Hepatocyte (in vitro differentiated cells): ENCODE measurements at regions not wholly inside any gene's neighbourhood (a gene's known extent, or its start where the extent isn't known, plus 50 kb on each side); places are given as distances from the start of the nearest gene placed in this dataset.
"Not testable (repeated sequence)": the region's sequence is repeated elsewhere in the genome, so short reads cannot be mapped to it uniquely, and the experiment has no call there.

Experiments
- DNase-seq: peaks from one replicate; pipeline ENCODE4 v3.0.0-alpha.2; 2016; ENCODE audit warnings: low spot score
- H2AFZ ChIP-seq: fragments of 200-600 bp; sonication (generic); 2 replicates; pipeline ENCODE4 v1.6.0; 2016; ENCODE audit warnings: antibody characterized with exemption, mild to moderate bottlenecking
- H3K27ac ChIP-seq: fragments of 200-600 bp; sonication (generic); 2 replicates; pipeline ENCODE4 v1.5.1; 2016; ENCODE audit warnings: mild to moderate bottlenecking
- H3K27me3 ChIP-seq: fragments of 200-600 bp; sonication (generic); 2 replicates; pipeline ENCODE4 v1.6.1; 2016
- H3K36me3 ChIP-seq: fragments of 200-600 bp; sonication (generic); replicated peaks from 2 replicates; pipeline ENCODE4 v1.5.1; 2016; ENCODE audit warnings: low read depth; ENCODE audit not compliant: insufficient read depth
- H3K4me1 ChIP-seq: fragments of 200-600 bp; sonication (generic); 2 replicates; pipeline ENCODE4 v1.5.1; 2016; ENCODE audit warnings: mild to moderate bottlenecking, moderate library complexity; ENCODE audit not compliant: insufficient read depth
- H3K4me2 ChIP-seq: fragments of 200-600 bp; sonication (generic); 2 replicates; pipeline ENCODE4 v1.6.0; 2016
- H3K4me3 ChIP-seq: fragments of 200-600 bp; sonication (generic); 2 replicates; pipeline ENCODE4 v1.5.1; 2016; ENCODE audit warnings: mild to moderate bottlenecking
- H3K79me2 ChIP-seq: fragments of 200-600 bp; sonication (generic); 2 replicates; pipeline ENCODE4 v1.6.0; 2017; ENCODE audit warnings: mild to moderate bottlenecking
- H3K9me2 ChIP-seq: fragments of 200-600 bp; sonication (generic); replicated peaks from 2 replicates; pipeline ENCODE4 v1.6.0; 2017; ENCODE audit warnings: mild to moderate bottlenecking; ENCODE audit not compliant: insufficient read depth
- H3K9me3 ChIP-seq: fragments of 200-600 bp; sonication (generic); 2 replicates; pipeline ENCODE4 v1.5.1; 2016; ENCODE audit warnings: low read depth, mild to moderate bottlenecking
- H4K20me1 ChIP-seq: fragments of 200-600 bp; sonication (generic); 2 replicates; pipeline ENCODE4 v1.6.0; 2016; ENCODE audit warnings: mild to moderate bottlenecking; ENCODE audit not compliant: insufficient read depth, poor library complexity, severe bottlenecking
- CTCF ChIP-seq: fragments of 200-600 bp; sonication (generic); IDR thresholded peaks from 2 replicates; pipeline ENCODE4 v1.5.1; 2016; ENCODE audit warnings: antibody characterized with exemption, mild to moderate bottlenecking; ENCODE audit not compliant: poor library complexity
- EZH2 ChIP-seq: fragments of 200-600 bp; sonication (generic); IDR thresholded peaks from 2 replicates; pipeline ENCODE4 v1.6.1; 2016; ENCODE audit warnings: antibody characterized with exemption, mild to moderate bottlenecking, borderline replicate concordance
- EZH2phosphoT487 ChIP-seq: fragments of 200-600 bp; sonication (generic); IDR thresholded peaks from one replicate; pipeline ENCODE4 v1.6.1; 2018; ENCODE audit warnings: antibody characterized with exemption, mild to moderate bottlenecking, low read depth, moderate library complexity; ENCODE audit not compliant: unreplicated experiment, severe bottlenecking
- WGBS: methylation state at CpG from one replicate; pipeline ENCODE4 v1.1.6; 2016; ENCODE audit warnings: low lambda C conversion rate; ENCODE audit errors: missing lambda C conversion rate; 5-methylcytosine and 5-hydroxymethylcytosine counted together

- H3K27me3 ChIP-seq, result no peaks in the 10 kb centered on the region
- DNase-seq, result no peak
- H3K4me3 ChIP-seq, result no peak overlapping the region
- no peaks in the 10 kb centered on the region for H3K36me3 ChIP-seq
- H3K27ac ChIP-seq, result no peak overlapping the region
- no peak overlapping the region for H2AFZ ChIP-seq
- 90% methylated on average over 3 of the region's 3 CpGs for WGBS
- no peaks in the 10 kb centered on the region for H4K20me1 ChIP-seq
- H3K79me2 ChIP-seq, result no peaks in the 10 kb centered on the region
- no peak for TF ChIP-seq CTCF
- no peak for TF ChIP-seq EZH2phosphoT487
- no peak for TF ChIP-seq EZH2
- no peak overlapping the region for H3K4me2 ChIP-seq
- H3K9me3 ChIP-seq, result no peaks in the 10 kb centered on the region
- H3K4me1 ChIP-seq, result no peaks in the 10 kb centered on the region
- no peaks in the 10 kb centered on the region for H3K9me2 ChIP-seq
Measured at GRCh38 chr2:21234464-21235120, 110.8 kb downstream of the TDRD15 start.

GRCh38 chr2:21239749-21240148 is 116.0 kb downstream of the TDRD15 start:
- not testable (repeated sequence) for H3K9me2 ChIP-seq, H4K20me1 ChIP-seq, H3K4me1 ChIP-seq, H2AFZ ChIP-seq, H3K36me3 ChIP-seq, H3K27ac ChIP-seq, DNase-seq, H3K4me2 ChIP-seq, H3K4me3 ChIP-seq, H3K27me3 ChIP-seq, H3K9me3 ChIP-seq, H3K79me2 ChIP-seq
- WGBS, result 87% methylated on average over 1 of the region's 1 CpG

- 95% methylated on average over 1 of the region's 1 CpG for whole genome bisulfite sequencing
- H4K20me1 ChIP-seq, result no peaks in the 10 kb centered on the region
- H3K9me3 ChIP-seq, result no peaks in the 10 kb centered on the region
- no peak for DNase-seq
- H3K4me2 ChIP-seq, result no peak overlapping the region
- no peak overlapping the region for H2AFZ ChIP-seq
- no peaks in the 10 kb centered on the region for H3K36me3 ChIP-seq
- TF ChIP-seq CTCF (no peak), EZH2 (no peak), EZH2phosphoT487 (no peak)
- H3K9me2 ChIP-seq, result no peaks in the 10 kb centered on the region
- no peak overlapping the region for H3K4me3 ChIP-seq
- no peaks in the 10 kb centered on the region for H3K79me2 ChIP-seq
- H3K27me3 ChIP-seq, result no peaks in the 10 kb centered on the region
- H3K4me1 ChIP-seq, result no peaks in the 10 kb centered on the region
- H3K27ac ChIP-seq, result no peak overlapping the region
Measured at GRCh38 chr2:21244161-21244560, 120.4 kb downstream of the TDRD15 start.

GRCh38 chr2:21245565-21245964 is 121.8 kb downstream of the TDRD15 start:
- H4K20me1 ChIP-seq, result no peaks in the 10 kb centered on the region
- no peaks in the 10 kb centered on the region for H3K79me2 ChIP-seq
- WGBS, result 71% methylated on average over 2 of the region's 2 CpGs
- DNase-seq, result no peak
- H3K4me2 ChIP-seq, result no peak overlapping the region
- no peaks in the 10 kb centered on the region for H3K9me2 ChIP-seq
- no peaks in the 10 kb centered on the region for H3K27me3 ChIP-seq
- no peak overlapping the region for H3K4me3 ChIP-seq
- H3K9me3 ChIP-seq, result no peaks in the 10 kb centered on the region
- no peak overlapping the region for H2AFZ ChIP-seq
- TF ChIP-seq EZH2phosphoT487 (no peak), EZH2 (no peak), CTCF (no peak)
- no peaks in the 10 kb centered on the region for H3K4me1 ChIP-seq
- no peak overlapping the region for H3K27ac ChIP-seq
- no peaks in the 10 kb centered on the region for H3K36me3 ChIP-seq
